Effector memory CD4-positive, alpha-beta T cell (primary cell): ENCODE measurements at regions not wholly inside any gene's neighbourhood (a gene's known extent, or its start where the extent isn't known, plus 50 kb on each side); places are given as distances from the start of the nearest gene placed in this dataset.

Experiments used
- DNase-seq, 3 donors: peaks; one replicate each; pipeline ENCODE4 v3.0.0-alpha.2; 2020
- H3K27ac ChIP-seq: 2 replicates; pipeline ENCODE4 v1.7.0; 2013; ENCODE audit warnings: mild to moderate bottlenecking, low read length, moderate library complexity; ENCODE audit not compliant: insufficient read depth, poor library complexity, severe bottlenecking
- H3K27me3 ChIP-seq: replicated peaks from 2 replicates; pipeline ENCODE4 v1.7.0; 2013; ENCODE audit warnings: mild to moderate bottlenecking, low read length; ENCODE audit not compliant: insufficient read depth, control insufficient read depth, poor library complexity, severe bottlenecking
- H3K36me3 ChIP-seq: 2 replicates; pipeline ENCODE4 v1.7.0; 2013; ENCODE audit warnings: mild to moderate bottlenecking, low read length, moderate library complexity; ENCODE audit not compliant: control insufficient read depth, insufficient read depth
- H3K4me1 ChIP-seq: 2 replicates; pipeline ENCODE4 v1.7.0; 2013; ENCODE audit warnings: low read length, mild to moderate bottlenecking; ENCODE audit not compliant: control insufficient read depth, insufficient read depth, poor library complexity, severe bottlenecking
- H3K4me3 ChIP-seq: 2 replicates; pipeline ENCODE4 v1.7.0; 2013; ENCODE audit warnings: low read length, low read depth, mild to moderate bottlenecking; ENCODE audit not compliant: insufficient read depth, poor library complexity, severe bottlenecking
- H3K9me3 ChIP-seq: 2 replicates; pipeline ENCODE4 v1.7.0; 2013; ENCODE audit warnings: mild to moderate bottlenecking, low read length, moderate library complexity; ENCODE audit not compliant: control insufficient read depth

DNA sequence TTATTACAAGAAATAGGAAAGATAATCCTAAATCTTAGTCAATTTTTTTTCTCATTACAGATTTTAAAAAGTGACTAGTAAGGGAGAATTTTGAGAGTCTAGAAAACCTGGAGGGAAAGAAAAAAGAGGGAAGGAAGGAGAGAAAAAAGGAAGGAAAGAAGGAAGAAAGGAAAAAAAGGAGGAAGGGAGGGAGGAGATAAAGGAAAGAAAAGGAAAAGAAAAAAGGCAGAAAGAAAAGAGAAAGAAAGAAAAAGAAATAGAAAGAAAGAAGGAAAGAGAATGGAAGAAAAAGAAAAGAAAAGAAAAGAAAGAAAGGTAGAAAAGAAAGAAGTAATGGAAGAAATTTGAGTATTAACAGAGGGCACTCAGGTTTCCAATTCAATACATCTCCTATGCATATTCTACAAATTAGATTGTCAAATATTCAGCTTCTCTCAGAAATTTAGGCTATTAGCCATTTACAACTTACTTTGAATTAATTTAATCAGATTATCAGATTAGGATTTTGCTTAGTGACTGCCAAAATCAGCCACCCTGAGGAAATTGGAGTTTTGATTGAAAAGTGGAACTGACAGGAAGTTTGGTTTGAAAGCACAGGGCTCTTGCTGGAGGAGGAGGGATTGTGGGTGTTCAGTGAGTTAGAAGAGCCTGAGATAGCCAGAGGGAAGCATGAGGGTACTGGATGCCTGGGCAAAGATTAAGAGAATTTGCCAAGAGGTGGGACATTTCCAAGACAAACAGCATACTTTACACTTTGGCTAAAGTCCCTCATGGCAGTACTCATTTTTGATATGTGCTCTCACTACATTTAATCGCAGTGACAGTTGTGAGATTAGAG lies 677.8 kb downstream of the USP25 start:
- DNase-seq: no peak
- H3K27ac ChIP-seq: no peak overlapping the region
- no peaks in the 10 kb centered on the region for H3K4me1 ChIP-seq
- H3K9me3 ChIP-seq: no peaks in the 10 kb centered on the region
- no peaks in the 10 kb centered on the region for H3K27me3 ChIP-seq
- no peak overlapping the region for H3K4me3 ChIP-seq
- H3K36me3 ChIP-seq: no peaks in the 10 kb centered on the region

DNA sequence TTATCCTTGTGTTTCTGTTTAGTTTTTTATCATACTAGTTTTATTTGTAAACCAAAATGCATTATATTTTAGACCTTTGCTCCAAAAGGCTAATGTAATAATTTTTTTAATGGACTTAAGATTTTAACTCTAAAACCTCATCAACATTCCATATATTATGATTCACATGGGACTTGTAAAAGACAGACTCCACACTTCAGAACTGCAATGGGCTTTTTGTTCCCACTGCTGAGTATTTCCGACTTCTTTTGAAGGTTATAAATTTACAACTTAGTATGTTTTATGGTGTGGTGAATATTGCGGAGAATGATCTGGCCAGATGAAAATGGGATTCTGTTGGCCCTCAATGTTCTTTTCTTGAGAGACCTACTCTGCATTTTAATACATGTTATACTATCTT lies 678.5 kb downstream of the USP25 start:
- DNase-seq: no peak
- no peaks in the 10 kb centered on the region for H3K9me3 ChIP-seq
- no peak overlapping the region for H3K4me3 ChIP-seq
- H3K27ac ChIP-seq: no peak overlapping the region
- H3K36me3 ChIP-seq: no peaks in the 10 kb centered on the region
- no peaks in the 10 kb centered on the region for H3K27me3 ChIP-seq
- H3K4me1 ChIP-seq: no peaks in the 10 kb centered on the region

DNA sequence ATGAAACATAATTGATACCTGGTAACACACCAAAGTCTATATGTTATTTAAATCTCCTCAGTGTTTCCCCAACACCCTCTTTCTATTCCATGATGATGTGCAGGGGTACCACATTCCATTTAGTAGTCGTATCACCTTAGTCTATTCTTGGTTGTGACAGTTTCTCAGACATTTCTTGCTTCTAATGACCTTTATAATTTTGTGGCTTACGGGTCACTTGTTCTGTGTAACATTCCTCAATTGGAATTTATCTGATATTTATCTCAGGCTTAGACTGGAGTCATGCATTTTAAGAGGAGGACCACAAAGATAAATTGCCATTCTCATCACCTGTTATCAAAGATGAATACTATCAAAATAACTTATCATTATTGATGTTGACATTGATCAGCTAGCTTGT lies 679.6 kb downstream of the USP25 start:
- no peak for DNase-seq
- no peaks in the 10 kb centered on the region for H3K4me1 ChIP-seq
- H3K27ac ChIP-seq: no peak overlapping the region

DNA sequence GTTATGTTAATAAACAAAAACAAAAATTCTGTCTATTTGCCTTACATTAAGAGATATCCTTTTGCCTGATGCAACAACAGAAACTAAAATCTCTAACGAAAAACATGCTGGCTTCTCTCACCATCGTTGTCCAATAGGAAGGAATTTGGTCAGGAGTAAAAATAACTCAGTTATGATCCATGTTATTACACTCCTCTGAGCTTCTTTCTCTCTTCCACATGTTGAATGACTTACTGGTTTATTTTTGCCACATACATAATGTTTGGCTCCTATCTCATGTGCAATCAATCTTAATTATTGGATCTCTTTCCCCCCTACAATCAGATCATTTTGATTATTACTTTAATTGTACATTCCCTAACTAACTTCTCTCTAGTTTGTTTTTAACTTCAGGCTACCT lies 688.4 kb downstream of the USP25 start:
- Histone ChIP-seq H3K27ac (no peak overlapping the region), H3K36me3 (no peaks in the 10 kb centered on the region), H3K4me1 (no peaks in the 10 kb centered on the region), H3K27me3 (no peaks in the 10 kb centered on the region), H3K4me3 (no peak overlapping the region), H3K9me3 (no peaks in the 10 kb centered on the region)
- no peak for DNase-seq

More for the DNA sequence above, 679.6 kb downstream of the USP25 start:
- Histone ChIP-seq H3K36me3 (no peaks in the 10 kb centered on the region), H3K9me3 (no peaks in the 10 kb centered on the region), H3K4me3 (no peak overlapping the region), H3K27me3 (no peaks in the 10 kb centered on the region)

DNA sequence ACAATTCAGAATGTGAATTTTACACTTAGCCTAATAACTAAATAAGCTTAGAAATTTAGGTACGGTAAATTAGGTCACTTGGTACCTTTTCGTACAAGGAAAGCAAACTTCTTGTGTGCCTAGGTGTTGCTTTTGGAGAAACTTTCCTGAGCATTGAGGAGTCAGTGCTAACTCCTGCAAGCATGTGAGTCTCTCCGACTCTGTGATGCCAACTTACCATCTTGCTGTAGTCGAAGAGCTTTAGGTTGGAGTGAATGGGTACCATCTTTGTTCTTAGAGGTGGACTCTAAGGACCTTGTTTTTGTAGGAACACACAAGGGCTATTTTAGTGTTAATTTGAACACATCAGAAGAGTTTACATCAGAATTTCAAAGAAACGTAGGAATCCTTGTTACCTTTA lies 688.9 kb downstream of the USP25 start:
- no peaks in the 10 kb centered on the region for H3K36me3 ChIP-seq
- H3K27me3 ChIP-seq: no peaks in the 10 kb centered on the region
- no peaks in the 10 kb centered on the region for H3K4me1 ChIP-seq
- H3K9me3 ChIP-seq: no peaks in the 10 kb centered on the region
- DNase-seq: no peak
- no peak overlapping the region for H3K4me3 ChIP-seq
- no peak overlapping the region for H3K27ac ChIP-seq

DNA sequence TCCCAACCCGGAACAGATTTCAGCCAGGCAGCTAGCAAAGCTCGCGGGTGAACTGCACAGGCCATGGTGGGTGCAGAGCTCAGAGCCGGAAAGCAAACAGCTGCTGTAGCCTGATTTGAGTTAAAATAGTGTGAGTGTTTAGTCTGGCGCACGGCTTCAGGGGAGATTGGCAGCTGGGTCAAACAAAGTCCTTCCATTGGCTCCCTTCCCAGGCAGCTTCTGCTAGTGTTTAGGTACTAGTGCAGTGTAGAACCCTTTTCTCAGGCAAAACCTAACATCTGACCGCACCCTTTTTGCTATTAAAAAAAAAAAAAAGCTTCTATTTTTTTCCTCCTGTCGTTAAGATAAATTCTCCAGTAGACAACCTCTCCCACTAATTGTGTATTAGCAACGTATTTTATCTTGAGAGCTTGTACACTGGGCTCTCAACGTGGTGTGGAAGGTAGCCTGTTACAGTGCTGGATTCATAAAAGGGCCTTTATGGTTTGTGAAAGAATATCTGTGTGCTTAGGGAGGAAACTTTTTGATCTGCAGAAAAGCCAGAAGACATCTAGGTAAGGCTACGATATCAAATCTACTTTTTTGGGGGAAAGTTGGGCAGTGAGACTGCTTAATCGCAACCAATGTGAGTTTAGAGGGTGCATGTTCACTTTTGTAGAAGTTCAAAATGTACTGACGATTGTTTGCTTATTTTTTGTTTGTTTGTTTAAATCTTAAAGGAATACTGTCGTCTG lies 689.6 kb downstream of the USP25 start:
- H3K27me3 ChIP-seq: no peaks in the 10 kb centered on the region
- H3K27ac ChIP-seq: no peak overlapping the region
- H3K4me1 ChIP-seq: no peaks in the 10 kb centered on the region
- H3K9me3 ChIP-seq: no peaks in the 10 kb centered on the region
- no peak overlapping the region for H3K4me3 ChIP-seq
- DNase-seq: no peak
- H3K36me3 ChIP-seq: no peaks in the 10 kb centered on the region

DNA sequence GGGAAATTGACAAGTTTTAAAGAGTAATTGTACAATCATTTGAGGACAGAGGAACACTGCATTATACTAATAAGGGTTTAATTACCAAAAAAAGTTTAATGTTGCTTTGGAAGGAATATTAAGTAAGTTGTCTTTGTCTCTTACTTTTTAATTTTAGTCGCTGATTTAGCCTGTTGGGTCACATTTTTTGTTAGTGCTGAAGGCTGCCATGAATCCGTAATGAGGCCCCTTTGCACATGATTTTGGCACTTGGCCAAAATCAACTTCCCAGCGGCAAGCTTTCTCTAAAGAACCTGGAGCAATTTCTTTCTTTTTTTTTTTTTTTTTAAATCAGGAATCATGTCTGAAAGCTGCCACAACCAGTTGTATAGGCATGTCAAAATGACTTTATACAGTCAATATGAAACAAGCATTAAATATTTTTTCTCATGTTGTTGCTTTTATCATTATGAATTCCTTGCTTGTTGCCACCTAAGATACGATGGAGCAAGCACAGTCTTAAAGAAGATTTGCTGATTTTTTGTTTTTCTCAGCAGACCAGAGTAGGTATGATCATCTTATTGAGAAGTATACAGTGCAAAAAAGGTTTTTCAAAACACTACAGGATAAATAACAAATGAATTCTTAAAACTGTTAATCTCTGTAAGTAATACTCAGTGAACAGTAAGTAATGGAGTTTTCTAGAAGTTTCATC lies 690.4 kb downstream of the USP25 start:
- no peaks in the 10 kb centered on the region for H3K36me3 ChIP-seq
- H3K27me3 ChIP-seq: no peaks in the 10 kb centered on the region
- no peak overlapping the region for H3K4me3 ChIP-seq
- H3K4me1 ChIP-seq: no peaks in the 10 kb centered on the region
- DNase-seq: no peak
- H3K9me3 ChIP-seq: no peaks in the 10 kb centered on the region
- no peak overlapping the region for H3K27ac ChIP-seq

DNA sequence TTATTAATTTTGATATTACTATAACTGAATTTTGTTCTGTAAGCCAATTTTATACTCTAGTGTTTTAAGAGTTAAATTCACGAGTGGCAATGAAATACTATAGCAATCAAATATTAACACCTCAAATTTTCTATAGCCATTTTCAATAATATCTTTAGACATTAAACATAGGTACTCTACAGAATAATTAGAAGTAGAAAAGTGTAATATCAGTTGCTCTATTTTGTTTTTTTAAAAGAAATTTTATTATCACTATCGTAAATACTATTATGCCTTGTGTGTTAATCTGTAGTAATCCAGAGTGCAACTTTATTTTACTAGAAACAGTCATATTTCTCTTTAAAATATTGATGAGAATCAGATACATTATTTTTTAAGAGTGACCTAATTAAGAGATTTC lies 691.2 kb downstream of the USP25 start:
- Histone ChIP-seq H3K4me1 (no peaks in the 10 kb centered on the region), H3K27ac (no peak overlapping the region), H3K4me3 (no peak overlapping the region), H3K36me3 (no peaks in the 10 kb centered on the region), H3K27me3 (no peaks in the 10 kb centered on the region), H3K9me3 (no peaks in the 10 kb centered on the region)
- DNase-seq: no peak

DNA sequence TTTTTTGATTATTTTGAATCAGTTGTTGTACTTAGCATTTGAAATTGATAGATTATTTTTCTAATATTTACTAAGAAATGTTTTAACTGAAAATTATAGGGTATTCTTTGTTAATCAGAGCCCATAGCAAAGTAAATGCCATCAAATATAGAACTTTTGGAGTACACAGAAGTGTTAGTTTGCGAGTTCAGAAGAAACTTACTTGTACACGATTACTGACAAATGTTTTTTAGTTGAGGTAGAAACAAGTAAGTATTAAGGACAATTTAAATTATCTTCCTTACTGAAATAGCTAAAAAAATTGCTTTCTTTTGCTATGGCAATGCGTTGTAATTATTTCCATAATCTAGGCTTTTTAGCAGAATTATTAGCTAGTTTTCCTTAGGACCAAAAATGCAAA lies 692.2 kb downstream of the USP25 start:
- Histone ChIP-seq H3K36me3 (no peaks in the 10 kb centered on the region), H3K27ac (no peak overlapping the region), H3K4me1 (no peaks in the 10 kb centered on the region), H3K27me3 (no peaks in the 10 kb centered on the region), H3K9me3 (no peaks in the 10 kb centered on the region), H3K4me3 (no peak overlapping the region)
- no peak for DNase-seq

DNA sequence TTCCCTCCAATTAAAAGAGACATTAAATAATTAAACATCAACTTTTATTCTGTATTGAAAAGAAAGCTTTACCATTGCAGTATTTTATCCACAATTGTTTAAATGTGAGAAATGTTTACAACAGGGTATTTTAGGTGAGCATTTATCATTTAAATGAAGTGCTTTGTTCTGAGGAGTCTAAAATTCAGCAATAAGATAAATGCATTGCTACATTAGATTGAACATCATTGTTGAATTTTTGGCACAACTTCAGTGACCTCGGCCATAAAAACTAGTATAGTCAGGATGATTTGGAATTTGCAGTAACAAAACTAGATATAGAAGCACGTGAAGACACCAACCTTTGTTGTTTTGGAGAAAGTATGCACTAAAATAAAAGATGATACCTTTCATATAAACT lies 692.9 kb downstream of the USP25 start:
- Histone ChIP-seq H3K27ac (no peak overlapping the region), H3K36me3 (no peaks in the 10 kb centered on the region), H3K9me3 (no peaks in the 10 kb centered on the region), H3K4me3 (no peak overlapping the region), H3K27me3 (no peaks in the 10 kb centered on the region), H3K4me1 (no peaks in the 10 kb centered on the region)
- DNase-seq: no peak
